Fibroblast of the aortic adventitia (primary cell): ENCODE measurements at regions not wholly inside any gene's neighbourhood (a gene's known extent, or its start where the extent isn't known, plus 50 kb on each side); places are given as distances from the start of the nearest gene placed in this dataset.

Experiments
- DNase-seq: peaks from one replicate; pipeline ENCODE4 v3.0.0-alpha.2; 2010; ENCODE audit warnings: low read depth
- H3K4me3 ChIP-seq: 2 replicates; pipeline ENCODE4 v1.5.1; 2011; ENCODE audit warnings: low read depth, mild to moderate bottlenecking, control low read depth, low read length, moderate library complexity
- CTCF ChIP-seq: IDR thresholded peaks from 2 replicates; pipeline ENCODE4 v1.5.1; 2011; ENCODE audit warnings: mild to moderate bottlenecking, low read length, control low read depth, inconsistent platforms; ENCODE audit not compliant: insufficient read depth

- no peak for DNase-seq
- H3K4me3 ChIP-seq: no peak overlapping the region
- no peak for TF ChIP-seq CTCF
Measured at GRCh38 chr1:54463259-54464030, 57.3 kb upstream of the SSBP3 start.

GRCh38 chr1:54462597-54463258 lies 56.5 kb upstream of the SSBP3 start:
- no peak for DNase-seq
- TF ChIP-seq CTCF: no peak
- H3K4me3 ChIP-seq: no peak overlapping the region

GRCh38 chr1:54461731-54462596 lies 55.8 kb upstream of the SSBP3 start:
- DNase-seq: no peak
- no peak overlapping the region for H3K4me3 ChIP-seq
- no peak for TF ChIP-seq CTCF

GRCh38 chr1:54460861-54461387 lies 54.7 kb upstream of the SSBP3 start:
- no peak overlapping the region for H3K4me3 ChIP-seq
- TF ChIP-seq CTCF: no peak
- DNase-seq: no peak

GRCh38 chr1:54460351-54460750 lies 54.2 kb upstream of the SSBP3 start:
- no peak overlapping the region for H3K4me3 ChIP-seq
- no peak for TF ChIP-seq CTCF
- no peak for DNase-seq

GRCh38 chr1:54459726-54460191 lies 53.6 kb upstream of the SSBP3 start:
- no peak for TF ChIP-seq CTCF
- H3K4me3 ChIP-seq: no peak overlapping the region
- DNase-seq: no peak
